DND-41 (cell line): ENCODE measurements at regions not wholly inside any gene's neighbourhood (a gene's known extent, or its start where the extent isn't known, plus 50 kb on each side); places are given as distances from the start of the nearest gene placed in this dataset.

Source experiments
- EZH2 ChIP-seq: IDR thresholded peaks from 3 replicates; pipeline ENCODE4 v1.6.1; 2012; ENCODE audit warnings: borderline replicate concordance, low read depth, mild to moderate bottlenecking, moderate library complexity, low read length, inconsistent platforms; ENCODE audit not compliant: severe bottlenecking
- TF ChIP-seq, protein P1 (sequence below): IDR thresholded peaks from 2 replicates; pipeline ENCODE4 v1.5.1; 2012; ENCODE audit warnings: borderline replicate concordance, low read length, moderate library complexity, mild to moderate bottlenecking; ENCODE audit not compliant: poor library complexity, severe bottlenecking; ENCODE audit errors: extremely low read depth

DNA sequence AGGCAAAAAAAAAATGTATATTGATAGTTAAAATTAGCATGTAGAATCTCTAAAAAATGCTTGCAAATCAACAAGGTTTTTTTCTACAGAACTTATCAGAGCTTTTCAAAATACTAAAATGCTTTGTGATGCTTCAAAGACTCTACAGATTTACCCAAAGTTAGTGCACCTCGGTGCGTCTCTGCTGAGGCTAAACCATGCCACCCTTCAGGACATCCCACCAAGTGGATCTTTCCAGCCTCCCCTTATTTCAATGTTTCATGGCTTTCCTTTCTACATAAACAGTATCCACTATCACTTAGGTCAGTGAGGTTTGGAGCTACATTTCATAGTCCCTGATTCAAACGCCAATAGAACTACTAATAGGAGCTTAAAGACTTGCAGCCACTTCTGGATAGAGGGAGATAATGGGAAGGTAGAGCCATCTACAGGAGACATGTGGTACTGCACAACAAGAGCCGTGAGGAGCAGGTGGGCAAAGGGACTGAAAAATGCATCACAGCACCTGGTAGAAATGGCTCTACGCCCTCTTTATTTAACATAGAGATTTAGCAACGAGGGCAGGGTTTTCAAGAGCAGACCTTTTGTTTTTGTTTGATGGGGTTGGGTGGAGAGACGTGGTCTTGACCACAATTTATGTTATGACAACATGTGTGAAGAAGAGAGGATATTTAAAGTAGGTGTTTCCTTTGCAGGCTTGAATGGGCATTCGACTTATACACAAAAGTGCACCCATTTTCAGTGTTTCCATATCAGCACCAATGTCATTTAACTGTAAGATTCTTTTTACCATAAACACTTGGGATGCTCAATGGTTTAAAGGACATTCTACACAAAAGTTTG is 56.1 kb upstream of the SLC35G4 start:
- TF ChIP-seq, protein P1, sequence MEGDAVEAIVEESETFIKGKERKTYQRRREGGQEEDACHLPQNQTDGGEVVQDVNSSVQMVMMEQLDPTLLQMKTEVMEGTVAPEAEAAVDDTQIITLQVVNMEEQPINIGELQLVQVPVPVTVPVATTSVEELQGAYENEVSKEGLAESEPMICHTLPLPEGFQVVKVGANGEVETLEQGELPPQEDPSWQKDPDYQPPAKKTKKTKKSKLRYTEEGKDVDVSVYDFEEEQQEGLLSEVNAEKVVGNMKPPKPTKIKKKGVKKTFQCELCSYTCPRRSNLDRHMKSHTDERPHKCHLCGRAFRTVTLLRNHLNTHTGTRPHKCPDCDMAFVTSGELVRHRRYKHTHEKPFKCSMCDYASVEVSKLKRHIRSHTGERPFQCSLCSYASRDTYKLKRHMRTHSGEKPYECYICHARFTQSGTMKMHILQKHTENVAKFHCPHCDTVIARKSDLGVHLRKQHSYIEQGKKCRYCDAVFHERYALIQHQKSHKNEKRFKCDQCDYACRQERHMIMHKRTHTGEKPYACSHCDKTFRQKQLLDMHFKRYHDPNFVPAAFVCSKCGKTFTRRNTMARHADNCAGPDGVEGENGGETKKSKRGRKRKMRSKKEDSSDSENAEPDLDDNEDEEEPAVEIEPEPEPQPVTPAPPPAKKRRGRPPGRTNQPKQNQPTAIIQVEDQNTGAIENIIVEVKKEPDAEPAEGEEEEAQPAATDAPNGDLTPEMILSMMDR = peak; percentile 98
- TF ChIP-seq EZH2 = no peak
